Smooth muscle cell (in vitro differentiated cells): ENCODE measurements at regions not wholly inside any gene's neighbourhood (a gene's known extent, or its start where the extent isn't known, plus 50 kb on each side); places are given as distances from the start of the nearest gene placed in this dataset.

ENCODE experiments used
- DNase-seq: peaks from one replicate; lab custom pipeline; 2025; ENCODE audit not compliant: unreplicated experiment; lab: John Stamatoyannopoulos, UW
- H2AFZ ChIP-seq: fragments of 200-600 bp; sonication (generic); 2 replicates; pipeline ENCODE4 v1.6.0; 2016; ENCODE audit warnings: antibody characterized with exemption, low read depth, mild to moderate bottlenecking
- H3F3A ChIP-seq: fragments of 200-600 bp; sonication (generic); 2 replicates; pipeline ENCODE4 v1.6.0; 2017; ENCODE audit warnings: antibody characterized with exemption, low read depth
- H3K27ac ChIP-seq: fragments of 200-600 bp; sonication (generic); 2 replicates; pipeline ENCODE4 v1.5.1; 2016; ENCODE audit warnings: low read depth, mild to moderate bottlenecking
- H3K27me3 ChIP-seq: fragments of 200-600 bp; sonication (generic); 2 replicates; pipeline ENCODE4 v1.6.1; 2016; ENCODE audit warnings: low read depth, mild to moderate bottlenecking
- H3K36me3 ChIP-seq: fragments of 200-600 bp; sonication (generic); 2 replicates; pipeline ENCODE4 v1.5.1; 2016; ENCODE audit warnings: low read depth
- H3K4me1 ChIP-seq: fragments of 200-600 bp; sonication (generic); 2 replicates; pipeline ENCODE4 v1.5.1; 2016; ENCODE audit warnings: low read depth
- H3K4me2 ChIP-seq: fragments of 200-600 bp; sonication (generic); 2 replicates; pipeline ENCODE4 v1.6.0; 2016; ENCODE audit warnings: mild to moderate bottlenecking
- H3K4me3 ChIP-seq: fragments of 200-600 bp; sonication (generic); 2 replicates; pipeline ENCODE4 v1.5.1; 2016; ENCODE audit warnings: mild to moderate bottlenecking
- H3K79me2 ChIP-seq: fragments of 200-600 bp; sonication (generic); 2 replicates; pipeline ENCODE4 v1.6.0; 2016; ENCODE audit warnings: low read depth, mild to moderate bottlenecking
- H3K9ac ChIP-seq: fragments of 200-600 bp; sonication (generic); 2 replicates; pipeline ENCODE4 v1.6.0; 2016; ENCODE audit warnings: low read depth
- H3K9me3 ChIP-seq: fragments of 200-600 bp; sonication (generic); replicated peaks from 2 replicates; pipeline ENCODE4 v1.5.1; 2016; ENCODE audit warnings: low read depth
- H4K20me1 ChIP-seq: fragments of 200-600 bp; sonication (generic); 2 replicates; pipeline ENCODE4 v1.6.0; 2016; ENCODE audit warnings: low read depth
- WGBS: methylation state at CpG from one replicate; pipeline ENCODE4 v1.1.7; 2016; ENCODE audit warnings: low lambda C conversion rate; 5-methylcytosine and 5-hydroxymethylcytosine counted together
- TF ChIP-seq, protein P1 (sequence below): fragments of 200-600 bp; sonication (generic); IDR thresholded peaks from 2 replicates; pipeline ENCODE4 v1.5.1; 2017; ENCODE audit warnings: borderline replicate concordance, mild to moderate bottlenecking, antibody characterized with exemption; ENCODE audit not compliant: insufficient read depth, poor library complexity, severe bottlenecking

DNA sequence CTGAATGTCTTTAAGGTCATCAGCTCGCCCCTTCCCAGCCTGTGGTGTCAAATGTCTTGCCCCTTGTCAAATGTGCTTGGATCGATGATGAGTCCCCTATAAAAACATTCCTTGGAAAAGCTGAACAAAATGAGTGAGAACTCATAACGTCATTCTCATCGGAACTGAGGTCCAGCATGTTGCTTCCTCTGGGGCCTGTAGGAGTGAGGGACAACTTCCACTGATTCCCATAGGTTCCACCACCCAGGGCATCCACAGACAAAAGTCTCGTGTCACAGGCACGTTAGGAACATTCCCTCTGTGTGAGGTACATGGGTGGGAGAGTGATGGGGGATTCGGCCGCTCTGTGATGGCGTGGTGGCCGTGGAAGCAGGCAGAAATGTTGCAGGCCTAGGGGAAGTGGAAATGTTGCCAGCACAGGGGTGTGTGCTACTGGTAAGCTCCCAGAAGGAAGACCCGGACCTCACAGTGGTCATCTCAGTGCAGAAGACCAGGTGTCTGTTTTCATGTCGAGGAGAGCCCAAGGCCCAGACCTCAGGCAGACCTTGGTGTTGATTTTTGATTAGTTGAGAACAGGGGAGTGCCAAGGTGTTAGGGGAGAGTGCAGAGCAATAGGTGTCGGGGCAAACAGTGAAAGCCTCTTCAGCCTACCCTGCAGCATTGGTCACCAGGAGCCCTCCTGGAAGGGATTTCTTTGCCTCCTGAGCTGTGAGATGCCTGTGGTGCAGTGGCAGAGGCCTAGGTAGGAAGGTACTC lies 96.8 kb downstream of the SNRPN start:
- Histone ChIP-seq H3F3A (no peaks in the 10 kb centered on the region), H3K4me1 (no peaks in the 10 kb centered on the region), H2AFZ (no peak overlapping the region), H3K9ac (no peak overlapping the region), H3K79me2 (no peaks in the 10 kb centered on the region), H3K27ac (no peak overlapping the region), H3K9me3 (peaks cover 85% of the 10 kb centered on the region), H3K4me3 (no peak overlapping the region), H4K20me1 (no peaks in the 10 kb centered on the region), H3K27me3 (no peaks in the 10 kb centered on the region), H3K36me3 (peaks cover 59% of the 10 kb centered on the region), H3K4me2 (no peak overlapping the region)
- DNase-seq = no peak
- WGBS = 87% methylated on average over 13 of the region's 13 CpGs
- TF ChIP-seq, protein P1, sequence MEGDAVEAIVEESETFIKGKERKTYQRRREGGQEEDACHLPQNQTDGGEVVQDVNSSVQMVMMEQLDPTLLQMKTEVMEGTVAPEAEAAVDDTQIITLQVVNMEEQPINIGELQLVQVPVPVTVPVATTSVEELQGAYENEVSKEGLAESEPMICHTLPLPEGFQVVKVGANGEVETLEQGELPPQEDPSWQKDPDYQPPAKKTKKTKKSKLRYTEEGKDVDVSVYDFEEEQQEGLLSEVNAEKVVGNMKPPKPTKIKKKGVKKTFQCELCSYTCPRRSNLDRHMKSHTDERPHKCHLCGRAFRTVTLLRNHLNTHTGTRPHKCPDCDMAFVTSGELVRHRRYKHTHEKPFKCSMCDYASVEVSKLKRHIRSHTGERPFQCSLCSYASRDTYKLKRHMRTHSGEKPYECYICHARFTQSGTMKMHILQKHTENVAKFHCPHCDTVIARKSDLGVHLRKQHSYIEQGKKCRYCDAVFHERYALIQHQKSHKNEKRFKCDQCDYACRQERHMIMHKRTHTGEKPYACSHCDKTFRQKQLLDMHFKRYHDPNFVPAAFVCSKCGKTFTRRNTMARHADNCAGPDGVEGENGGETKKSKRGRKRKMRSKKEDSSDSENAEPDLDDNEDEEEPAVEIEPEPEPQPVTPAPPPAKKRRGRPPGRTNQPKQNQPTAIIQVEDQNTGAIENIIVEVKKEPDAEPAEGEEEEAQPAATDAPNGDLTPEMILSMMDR = no peak

DNA sequence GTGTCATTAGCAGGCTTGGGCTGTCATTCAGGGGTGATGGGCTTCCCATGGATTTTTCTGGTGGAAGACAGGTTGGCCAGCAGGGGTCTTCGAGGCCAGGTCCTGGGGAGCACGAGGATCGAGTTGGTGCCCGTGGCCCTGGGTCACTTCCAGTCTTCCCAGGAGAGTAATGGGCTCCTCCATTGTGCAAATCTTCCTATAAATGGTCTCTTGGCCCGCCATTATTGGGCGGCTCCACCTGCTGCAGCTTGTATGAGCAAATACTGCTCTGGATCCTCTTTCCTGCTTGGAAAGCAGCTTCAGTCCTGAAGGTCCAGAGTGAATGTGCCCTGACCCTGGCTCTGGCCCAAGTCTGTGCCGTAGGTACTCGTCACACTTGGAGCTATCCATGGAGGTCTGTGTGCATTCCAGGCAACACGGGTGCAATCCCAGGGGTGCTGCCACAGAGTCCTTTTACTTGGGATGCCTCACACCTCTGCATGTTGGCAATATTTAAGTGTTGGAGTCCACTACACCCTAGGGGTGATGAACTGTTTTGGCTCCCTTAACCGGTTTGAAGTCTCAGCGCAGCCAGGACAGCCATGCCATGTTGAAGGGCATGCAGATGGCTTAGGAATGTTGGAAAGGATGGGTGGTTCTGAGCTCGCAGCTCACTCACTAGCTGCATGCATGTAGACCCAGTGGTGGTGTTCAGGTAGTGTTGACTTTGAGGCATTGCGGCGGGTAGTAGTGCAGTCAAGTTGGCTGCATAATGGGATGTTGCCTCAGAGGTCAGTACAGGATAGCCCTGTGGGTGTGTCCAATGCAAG lies 97.6 kb downstream of the SNRPN start:
- no peak overlapping the region for H2AFZ ChIP-seq
- DNase-seq = no peak
- H3K4me2 ChIP-seq = no peak overlapping the region
- peaks cover 55% of the 10 kb centered on the region for H3K36me3 ChIP-seq
- H3K4me3 ChIP-seq = no peak overlapping the region
- H3K9me3 ChIP-seq = peaks cover 89% of the 10 kb centered on the region
- no peak overlapping the region for H3K9ac ChIP-seq
- no peaks in the 10 kb centered on the region for H4K20me1 ChIP-seq
- no peaks in the 10 kb centered on the region for H3K79me2 ChIP-seq
- H3K27me3 ChIP-seq = no peaks in the 10 kb centered on the region
- TF ChIP-seq, protein P1 = no peak
- WGBS = 90% methylated on average over 14 of the region's 14 CpGs
- H3F3A ChIP-seq = no peaks in the 10 kb centered on the region
- H3K27ac ChIP-seq = no peak overlapping the region
- no peaks in the 10 kb centered on the region for H3K4me1 ChIP-seq

DNA sequence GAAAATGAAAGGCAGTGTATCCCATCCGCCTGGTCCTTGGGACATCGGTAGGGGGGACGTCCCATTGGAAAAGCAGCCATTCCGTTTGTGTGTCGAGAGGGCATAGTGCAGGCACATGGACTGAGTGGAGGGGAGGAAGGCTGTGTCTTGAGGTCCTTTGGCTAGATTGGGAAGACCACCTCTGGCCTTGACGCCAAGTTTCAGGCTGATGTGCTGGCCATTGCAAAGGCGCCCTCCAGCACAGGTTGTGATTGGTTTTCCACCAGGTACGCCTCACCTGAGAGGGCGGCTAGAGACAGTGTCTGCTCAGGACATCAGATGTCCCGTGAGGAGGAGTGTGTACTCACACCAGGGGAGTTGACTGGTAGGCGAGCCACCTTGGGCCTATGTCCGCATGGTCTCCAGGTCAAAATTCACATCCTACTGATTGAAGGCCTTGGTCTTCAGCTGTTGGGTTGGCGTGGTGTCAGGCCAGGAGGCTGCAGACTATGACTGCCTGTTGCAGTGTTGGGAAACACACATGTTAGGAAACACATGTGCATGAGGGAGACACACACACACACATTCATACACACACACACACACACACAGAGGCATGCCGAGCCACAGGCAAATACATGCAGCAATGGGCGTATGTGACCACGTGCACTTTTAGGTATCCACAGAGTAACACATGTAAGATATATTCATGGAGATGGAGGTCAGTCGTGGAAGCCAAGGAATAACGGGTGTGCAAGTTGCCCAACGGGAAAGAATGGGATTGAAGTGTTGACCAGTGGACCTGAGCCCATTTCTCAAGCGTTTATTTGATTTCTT lies 98.4 kb downstream of the SNRPN start:
- no peak for DNase-seq
- no peak overlapping the region for H3K4me2 ChIP-seq
- TF ChIP-seq, protein P1 = no peak
- H3K27ac ChIP-seq = no peak overlapping the region
- H3K9me3 ChIP-seq = peaks cover 89% of the 10 kb centered on the region
- no peak overlapping the region for H3K4me3 ChIP-seq
- no peaks in the 10 kb centered on the region for H4K20me1 ChIP-seq
- no peaks in the 10 kb centered on the region for H3F3A ChIP-seq
- no peaks in the 10 kb centered on the region for H3K79me2 ChIP-seq
- no peak overlapping the region for H2AFZ ChIP-seq
- H3K9ac ChIP-seq = no peak overlapping the region
- H3K4me1 ChIP-seq = no peaks in the 10 kb centered on the region
- peaks cover 54% of the 10 kb centered on the region for H3K36me3 ChIP-seq
- no peaks in the 10 kb centered on the region for H3K27me3 ChIP-seq
- WGBS = 88% methylated on average over 20 of the region's 20 CpGs
